ENCODE measurements at regions not wholly inside any gene's neighbourhood (a gene's known extent, or its start where the extent isn't known, plus 50 kb on each side); places are given as distances from the start of the nearest gene placed in this dataset.

DNA sequence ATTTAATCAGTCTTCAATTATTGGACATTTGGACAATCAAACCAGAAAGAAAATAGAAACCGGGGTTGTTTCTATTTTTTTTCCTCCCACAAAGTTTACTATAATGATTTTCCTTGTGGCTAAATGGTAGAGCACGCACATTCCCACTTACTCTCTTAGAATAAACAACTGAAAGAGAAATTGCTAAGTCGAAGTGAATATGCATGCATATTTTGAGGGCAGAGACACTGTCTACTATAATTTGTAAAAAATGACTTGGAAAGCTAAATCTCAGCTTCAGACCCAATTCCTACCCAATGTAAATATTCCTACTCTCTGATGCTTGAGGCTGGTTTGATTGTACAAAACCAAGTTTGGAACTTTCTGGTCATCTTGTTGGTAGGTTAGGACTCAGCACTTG, 66.7 kb upstream of the PAX6 start:
- H3K27me3 Mint-ChIP-seq: peaks cover 52% of the 10 kb centered on the region

DNA sequence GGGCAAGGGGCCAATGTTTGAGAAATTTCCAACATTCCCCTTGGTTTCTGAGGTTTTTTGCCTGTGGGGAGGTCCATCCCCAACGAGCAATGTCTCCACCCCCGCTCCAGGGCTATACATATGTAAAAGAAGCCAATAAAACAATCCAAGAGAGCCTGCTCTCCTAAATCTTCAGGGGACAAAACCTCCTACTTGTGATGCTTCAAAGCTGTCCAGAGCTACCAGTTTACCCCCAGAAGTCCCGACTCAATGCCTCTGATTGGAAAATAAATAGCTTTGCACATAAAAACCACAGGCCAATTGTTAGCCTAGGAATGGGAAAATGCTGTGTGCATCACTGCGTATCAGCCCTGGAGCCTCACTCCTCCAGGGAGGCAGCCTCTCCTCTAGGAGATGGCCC, 66.0 kb upstream of the PAX6 start:
- Mint-ChIP-seq H3K4me3 (no peak overlapping the region), H3K27ac (no peak overlapping the region), H3K9me3 (no peaks in the 10 kb centered on the region), H3K4me1 (ENCODE audit: low read depth) (no peaks in the 10 kb centered on the region), H3K27me3 (peaks cover 59% of the 10 kb centered on the region), H3K36me3 (ENCODE audit: low read depth) (no peaks in the 10 kb centered on the region)
- no peak for DNase-seq

More for the DNA sequence above, 66.7 kb upstream of the PAX6 start:
- no peak overlapping the region for H3K4me3 Mint-ChIP-seq
- no peaks in the 10 kb centered on the region for H3K9me3 Mint-ChIP-seq
- H3K27ac Mint-ChIP-seq: no peak overlapping the region
- no peaks in the 10 kb centered on the region for H3K36me3 Mint-ChIP-seq (ENCODE audit: low read depth)
- no peaks in the 10 kb centered on the region for H3K4me1 Mint-ChIP-seq (ENCODE audit: low read depth)
- no peak for DNase-seq

DNA sequence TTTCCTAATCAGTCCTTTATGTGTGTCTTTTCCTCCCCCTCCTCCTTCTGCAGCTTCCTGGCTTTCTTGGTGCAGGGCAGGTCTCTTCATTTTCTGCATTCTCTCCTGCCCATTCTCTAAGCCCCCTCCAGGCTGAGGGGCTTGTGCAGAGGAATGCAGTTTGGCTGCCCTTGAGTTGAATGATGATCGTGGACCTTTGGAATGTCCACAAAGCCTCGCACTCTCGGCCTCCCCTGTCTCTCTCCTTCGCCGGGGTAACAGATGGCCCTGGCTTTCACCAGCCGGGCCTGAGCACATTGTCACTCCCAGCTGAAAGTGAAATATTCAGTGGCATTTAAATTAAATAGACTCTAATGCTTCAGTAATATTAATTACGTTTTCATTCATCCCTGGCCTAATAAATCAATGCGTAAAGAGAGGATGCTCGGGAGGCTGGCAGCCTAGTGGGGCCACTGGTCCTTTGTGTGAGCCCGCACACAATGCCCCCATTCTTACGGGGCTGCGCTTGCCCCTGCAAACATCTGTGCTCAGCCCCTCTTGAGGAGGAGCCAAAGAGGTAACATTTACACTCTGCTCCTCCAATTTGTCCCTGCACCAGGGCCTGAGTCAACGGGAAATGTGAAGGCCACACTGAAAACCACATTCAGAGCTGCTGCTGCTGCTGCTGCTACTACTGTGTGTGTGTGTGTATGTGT, 64.9 kb upstream of the PAX6 start:
- Mint-ChIP-seq H3K27ac (no peak overlapping the region), H3K4me1 (ENCODE audit: low read depth) (no peaks in the 10 kb centered on the region), H3K9me3 (no peaks in the 10 kb centered on the region), H3K27me3 (peaks cover 63% of the 10 kb centered on the region), H3K4me3 (no peak overlapping the region), H3K36me3 (ENCODE audit: low read depth) (no peaks in the 10 kb centered on the region)
- DNase-seq: no peak

DNA sequence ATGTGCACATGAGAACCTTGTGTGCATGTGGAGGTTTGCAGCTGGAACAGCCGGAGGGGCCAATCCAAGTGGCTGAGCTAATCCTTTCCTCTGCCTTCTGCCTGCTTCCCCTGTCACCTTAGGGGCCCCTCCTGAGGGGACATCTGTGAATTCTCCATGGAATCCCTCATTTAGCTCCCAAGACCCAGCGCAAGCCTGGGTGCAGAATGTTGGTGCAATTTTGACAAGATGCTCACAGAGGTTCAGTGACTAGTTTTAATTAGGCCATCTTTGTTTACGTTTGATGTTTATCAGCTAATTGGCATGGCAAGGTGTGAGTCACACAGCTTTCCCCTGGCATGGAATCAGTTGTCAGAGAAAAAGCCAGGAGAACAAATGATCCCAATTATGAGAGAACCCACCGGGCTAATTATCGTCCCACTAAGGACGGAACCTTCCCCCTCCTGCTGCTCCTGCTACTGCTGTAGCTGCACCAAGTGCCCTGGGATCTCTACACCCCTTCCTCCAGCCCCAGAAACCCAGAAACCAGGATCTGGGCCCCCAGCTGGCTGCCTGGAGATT, 63.6 kb upstream of the PAX6 start:
- no peak overlapping the region for H3K4me3 Mint-ChIP-seq

DNA sequence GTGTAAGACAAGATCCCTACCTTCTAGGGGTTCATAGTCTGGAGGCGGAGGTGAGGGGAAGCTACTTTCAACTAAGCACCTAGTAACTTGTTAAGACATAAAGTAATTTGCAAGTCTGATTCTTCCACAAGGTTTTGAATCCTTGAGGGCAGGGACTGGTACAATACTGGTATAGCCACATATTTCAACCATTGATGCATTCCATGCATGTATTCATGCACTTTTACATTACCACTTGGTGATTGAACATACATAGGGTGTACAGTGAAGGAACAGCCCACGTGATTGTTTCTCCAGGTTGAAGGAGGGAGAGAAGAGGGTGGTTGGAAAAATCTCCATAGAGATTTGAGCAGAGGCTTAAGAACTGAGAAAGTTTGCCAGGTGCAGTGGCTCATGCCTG, 62.0 kb upstream of the PAX6 start:
- H3K9me3 Mint-ChIP-seq: no peaks in the 10 kb centered on the region
- no peaks in the 10 kb centered on the region for H3K4me1 Mint-ChIP-seq (ENCODE audit: low read depth)
- H3K4me3 Mint-ChIP-seq: no peak overlapping the region
- no peaks in the 10 kb centered on the region for H3K36me3 Mint-ChIP-seq (ENCODE audit: low read depth)
- H3K27ac Mint-ChIP-seq: no peak overlapping the region
- peaks cover 71% of the 10 kb centered on the region for H3K27me3 Mint-ChIP-seq
- DNase-seq: no peak

More for the DNA sequence above, 63.6 kb upstream of the PAX6 start:
- Mint-ChIP-seq H3K4me1 (ENCODE audit: low read depth) (no peaks in the 10 kb centered on the region), H3K36me3 (ENCODE audit: low read depth) (no peaks in the 10 kb centered on the region), H3K27ac (no peak overlapping the region), H3K27me3 (peaks cover 67% of the 10 kb centered on the region), H3K9me3 (no peaks in the 10 kb centered on the region)
- DNase-seq: no peak

DNA sequence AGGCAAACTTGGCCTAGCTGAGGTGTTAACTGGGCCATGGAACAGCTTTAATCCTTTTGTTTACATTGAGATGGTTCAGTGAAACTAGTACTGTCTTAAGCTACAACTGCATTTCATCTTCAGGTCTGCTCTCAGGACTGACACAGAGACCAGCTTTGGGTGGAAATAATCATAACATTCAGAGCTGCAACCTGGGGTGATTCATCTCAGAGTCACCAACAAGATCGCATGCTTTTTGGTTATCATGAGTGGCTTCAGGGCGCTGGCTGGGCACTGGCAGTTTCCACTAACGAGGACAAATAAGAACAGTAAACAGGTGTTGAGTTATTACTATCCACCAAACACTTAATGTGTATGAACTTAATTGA, 60.9 kb upstream of the PAX6 start:
- Mint-ChIP-seq H3K4me3 (no peak overlapping the region), H3K27ac (no peak overlapping the region)
- DNase-seq: no peak

DNA sequence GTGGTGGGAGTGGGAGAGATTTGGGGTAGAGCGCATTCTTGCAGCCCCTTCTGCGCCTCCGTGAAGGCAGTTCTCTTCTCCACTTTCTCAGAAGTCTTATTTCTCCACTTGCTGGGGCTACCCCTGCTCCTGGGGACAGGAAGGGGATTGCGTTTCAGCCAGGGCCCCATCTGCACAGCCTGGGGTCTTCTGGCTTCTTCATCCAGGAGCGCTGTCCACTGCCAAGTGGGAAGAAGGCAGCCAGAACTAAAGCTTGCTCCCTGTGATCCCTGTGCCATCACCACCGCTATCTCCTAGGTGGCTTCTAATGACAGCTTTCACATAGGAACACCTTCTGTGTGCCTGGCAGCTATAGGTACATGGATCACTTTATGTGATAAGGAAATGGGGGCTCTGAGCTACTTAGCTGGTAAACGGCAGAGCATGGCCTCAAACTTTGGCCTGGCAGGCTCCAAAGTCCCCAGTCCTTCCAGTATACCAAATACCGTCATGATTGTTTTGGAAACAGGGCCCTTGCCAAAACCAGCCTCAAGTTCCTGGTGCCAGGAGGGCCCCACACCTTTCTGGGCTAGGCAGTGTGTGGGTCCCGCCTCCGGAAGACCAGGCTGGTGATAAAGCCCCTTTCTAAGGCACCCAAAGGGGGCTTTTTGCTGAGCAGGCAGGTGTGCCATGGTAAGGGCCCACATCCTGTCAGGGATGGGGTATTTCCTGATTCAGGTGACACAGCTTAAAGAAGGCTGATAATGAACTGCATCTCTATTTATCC, 60.4 kb upstream of the PAX6 start:
- H3K9me3 Mint-ChIP-seq: no peaks in the 10 kb centered on the region
- no peak for DNase-seq
- H3K4me1 Mint-ChIP-seq (ENCODE audit: low read depth): no peaks in the 10 kb centered on the region
- no peaks in the 10 kb centered on the region for H3K36me3 Mint-ChIP-seq (ENCODE audit: low read depth)
- peaks cover 72% of the 10 kb centered on the region for H3K27me3 Mint-ChIP-seq
- H3K27ac Mint-ChIP-seq: no peak overlapping the region
- H3K4me3 Mint-ChIP-seq: no peak overlapping the region

More for the DNA sequence above, 60.9 kb upstream of the PAX6 start:
- peaks cover 71% of the 10 kb centered on the region for H3K27me3 Mint-ChIP-seq
- no peaks in the 10 kb centered on the region for H3K9me3 Mint-ChIP-seq
- no peaks in the 10 kb centered on the region for H3K4me1 Mint-ChIP-seq (ENCODE audit: low read depth)
- no peaks in the 10 kb centered on the region for H3K36me3 Mint-ChIP-seq (ENCODE audit: low read depth)

DNA sequence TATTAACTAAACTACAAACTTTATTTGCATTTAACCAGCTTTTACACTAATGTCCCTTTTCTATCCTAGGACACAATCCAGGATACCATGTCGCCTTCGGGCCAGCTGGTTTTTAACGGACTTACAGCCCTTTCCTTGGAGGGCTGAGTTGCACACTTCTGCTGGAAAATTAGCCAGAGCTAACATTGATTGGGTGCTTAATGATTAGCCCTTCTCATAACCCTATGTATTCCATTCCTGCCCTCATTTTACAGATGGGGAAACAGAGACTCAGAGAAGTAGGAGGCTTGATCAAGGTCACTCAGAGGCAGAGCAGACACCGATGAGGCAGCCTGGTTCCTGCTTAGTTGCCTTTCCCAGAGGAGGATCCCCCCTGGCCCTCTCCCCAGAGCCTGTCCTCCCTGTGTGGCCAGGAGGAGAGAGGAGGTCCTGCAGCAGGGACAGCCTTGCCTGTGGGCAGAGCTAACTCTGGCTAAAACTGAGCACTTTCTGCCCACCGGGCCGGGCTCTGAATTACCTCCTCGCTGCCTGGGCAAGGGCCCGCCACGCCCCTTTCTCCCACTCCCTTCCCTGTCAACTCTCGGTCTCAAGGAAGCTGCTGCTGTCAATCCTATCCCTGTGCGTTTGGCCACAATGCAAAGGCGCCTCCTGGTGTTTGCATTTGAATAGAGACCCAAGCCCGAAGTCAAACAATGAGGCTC, 59.6 kb upstream of the PAX6 start:
- Mint-ChIP-seq H3K4me3 (no peak overlapping the region), H3K4me1 (ENCODE audit: low read depth) (no peaks in the 10 kb centered on the region), H3K27me3 (peaks cover 68% of the 10 kb centered on the region), H3K9me3 (no peaks in the 10 kb centered on the region), H3K27ac (no peak overlapping the region), H3K36me3 (ENCODE audit: low read depth) (no peaks in the 10 kb centered on the region)
- peak; percentile 37 for DNase-seq

DNA sequence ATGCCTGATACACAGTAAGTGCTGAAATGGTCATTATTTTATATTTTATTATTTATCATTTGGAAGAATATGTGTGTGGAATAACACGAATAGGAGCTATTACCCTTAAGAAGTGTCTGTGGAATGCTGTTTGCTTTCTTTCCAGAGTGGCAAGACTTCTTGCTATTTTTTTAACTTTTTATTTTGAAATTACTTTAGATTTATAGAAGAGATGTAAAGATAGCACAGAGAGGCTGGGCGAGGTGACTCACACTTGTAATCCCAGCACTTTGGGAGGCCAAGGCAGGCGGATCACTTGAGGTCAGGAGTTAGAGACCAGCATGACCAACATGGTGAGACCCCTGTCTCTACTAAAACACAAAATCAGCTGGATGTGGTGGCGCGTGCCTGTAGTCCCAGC, 58.9 kb upstream of the PAX6 start:
- Mint-ChIP-seq H3K4me3 (no peak overlapping the region), H3K9me3 (no peaks in the 10 kb centered on the region), H3K4me1 (ENCODE audit: low read depth) (no peaks in the 10 kb centered on the region), H3K36me3 (ENCODE audit: low read depth) (no peaks in the 10 kb centered on the region), H3K27ac (no peak overlapping the region), H3K27me3 (peaks cover 72% of the 10 kb centered on the region)
- DNase-seq: no peak

DNA sequence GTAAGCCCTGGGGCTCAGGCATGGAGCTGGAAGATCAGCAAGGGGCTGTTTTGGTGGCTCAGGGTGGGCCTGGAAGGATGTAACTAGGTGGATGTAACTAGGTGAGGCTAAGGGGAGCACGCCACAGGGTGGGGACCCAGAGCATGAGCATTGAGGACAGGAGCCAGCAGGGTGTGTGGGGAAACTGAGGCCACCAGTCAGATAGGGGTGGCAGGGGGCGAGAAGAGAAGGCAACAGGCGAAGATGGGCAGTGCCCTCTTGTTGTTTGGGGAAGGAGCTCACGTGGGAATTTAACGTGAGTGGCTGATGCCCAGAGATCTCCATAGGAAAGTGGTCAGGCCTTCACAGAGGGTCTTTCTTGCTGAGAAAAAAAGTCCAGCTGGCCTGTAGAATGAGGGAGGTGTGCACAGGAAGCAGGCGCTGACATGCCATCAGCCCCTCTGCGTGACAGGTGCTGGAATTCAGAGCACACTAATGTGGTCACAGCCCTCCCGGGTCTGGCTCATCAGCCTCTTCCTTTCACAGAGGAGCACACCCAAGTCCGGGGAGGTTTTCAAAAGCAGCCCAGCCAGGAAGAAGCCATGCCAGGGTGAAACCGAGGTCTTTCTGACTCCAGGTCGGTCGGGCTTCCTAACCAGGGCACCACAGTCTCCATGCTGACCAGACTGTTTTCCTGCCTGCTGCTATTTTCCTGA, 54.6 kb upstream of the PAX6 start:
- Mint-ChIP-seq H3K27me3 (peaks cover 62% of the 10 kb centered on the region), H3K9me3 (no peaks in the 10 kb centered on the region), H3K27ac (no peak overlapping the region), H3K4me3 (no peak overlapping the region), H3K36me3 (ENCODE audit: low read depth) (no peaks in the 10 kb centered on the region), H3K4me1 (ENCODE audit: low read depth) (no peaks in the 10 kb centered on the region)
- DNase-seq: no peak

DNA sequence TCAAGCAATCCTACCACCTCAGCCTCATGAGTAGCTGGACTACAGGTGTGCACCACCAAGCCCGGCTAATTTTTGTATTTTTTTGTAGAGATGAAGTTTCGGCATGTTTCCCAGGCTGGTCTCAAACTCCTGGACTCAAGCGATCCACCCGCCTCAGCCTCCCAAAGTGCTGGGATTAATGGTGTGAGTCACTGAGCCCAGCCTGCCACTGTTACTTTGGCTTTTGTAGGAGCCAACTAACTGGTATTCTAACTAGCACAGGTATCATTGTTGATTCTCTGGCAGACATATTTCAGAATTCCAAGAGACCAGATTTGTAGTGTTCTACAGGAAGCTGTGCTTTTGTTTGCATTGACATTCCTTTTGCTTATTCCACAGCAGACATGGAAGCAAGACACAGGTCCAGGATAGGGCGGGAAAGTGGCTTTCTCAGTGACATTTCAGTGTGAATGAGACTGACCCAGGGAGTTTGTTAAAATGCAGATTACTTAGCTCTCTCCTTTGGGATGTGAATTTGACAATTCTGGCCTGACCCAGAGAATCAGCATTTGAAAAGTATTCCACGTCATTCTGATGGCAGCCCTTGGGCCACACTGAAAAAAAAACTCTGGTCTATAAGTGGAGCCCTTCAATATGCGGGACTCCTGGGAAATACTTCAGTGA, 52.2 kb upstream of the PAX6 start:
- Mint-ChIP-seq H3K9me3 (no peaks in the 10 kb centered on the region), H3K27ac (no peak overlapping the region), H3K4me3 (no peak overlapping the region), H3K27me3 (peaks cover 64% of the 10 kb centered on the region), H3K4me1 (ENCODE audit: low read depth) (no peaks in the 10 kb centered on the region), H3K36me3 (ENCODE audit: low read depth) (no peaks in the 10 kb centered on the region)
- no peak for DNase-seq

DNA sequence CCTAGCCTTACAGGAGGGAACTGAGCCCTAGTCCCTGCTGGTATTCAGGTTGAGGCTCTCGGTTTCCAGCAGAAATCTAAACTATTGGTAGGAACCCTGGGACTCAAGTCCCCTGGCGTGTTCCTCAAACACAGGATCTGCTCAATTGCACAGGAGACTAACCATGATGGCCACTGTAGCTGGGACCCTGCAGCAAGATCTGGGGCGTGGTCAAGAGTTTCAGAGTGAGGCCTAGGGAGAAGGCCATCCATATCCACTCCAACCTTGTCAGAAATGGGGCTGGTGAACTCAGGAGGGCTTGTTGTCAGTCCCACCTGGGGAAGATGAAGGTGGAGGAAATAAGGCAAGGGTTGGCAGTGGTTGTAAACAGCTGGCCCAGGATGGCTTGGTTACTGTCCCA, 49.9 kb upstream of the PAX6 start:
- DNase-seq: no peak
- no peaks in the 10 kb centered on the region for H3K4me1 Mint-ChIP-seq (ENCODE audit: low read depth)
- H3K27me3 Mint-ChIP-seq: peaks cover 49% of the 10 kb centered on the region
- H3K36me3 Mint-ChIP-seq (ENCODE audit: low read depth): no peaks in the 10 kb centered on the region
- H3K4me3 Mint-ChIP-seq: no peak overlapping the region
- H3K27ac Mint-ChIP-seq: no peak overlapping the region
- no peaks in the 10 kb centered on the region for H3K9me3 Mint-ChIP-seq
